ENCODE measurements at regions not wholly inside any gene's neighbourhood (a gene's known extent, or its start where the extent isn't known, plus 50 kb on each side); places are given as distances from the start of the nearest gene placed in this dataset.

DNA sequence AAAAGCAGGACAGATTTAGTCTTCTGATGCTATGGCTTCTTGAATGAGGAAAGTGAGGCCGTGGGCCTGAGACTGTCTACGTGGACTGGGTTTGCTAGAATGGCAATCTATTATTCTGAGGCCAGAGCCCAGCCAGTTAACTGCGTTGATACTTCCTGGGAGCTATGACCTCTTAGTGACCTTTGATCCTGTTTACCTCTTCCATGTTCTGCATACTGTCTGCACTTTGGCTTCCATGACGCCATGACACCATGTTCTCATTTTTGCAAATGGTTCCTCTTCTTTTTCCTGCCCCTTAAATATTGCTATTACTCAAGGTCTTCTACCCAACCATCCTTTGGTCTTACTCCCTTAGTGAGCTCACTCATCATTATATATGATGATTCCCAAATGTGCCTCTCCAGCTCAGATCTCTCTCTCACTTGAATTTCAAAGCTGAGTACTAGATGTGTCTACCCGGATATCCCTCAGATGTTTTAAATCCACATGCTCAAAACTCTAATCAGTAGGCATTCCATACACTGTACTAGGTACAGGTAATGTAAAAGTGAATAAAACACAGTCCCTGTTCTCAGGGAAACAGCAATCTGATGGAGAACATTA is 66.1 kb upstream of the ATP1A1 start:
- TF ChIP-seq, protein P1, sequence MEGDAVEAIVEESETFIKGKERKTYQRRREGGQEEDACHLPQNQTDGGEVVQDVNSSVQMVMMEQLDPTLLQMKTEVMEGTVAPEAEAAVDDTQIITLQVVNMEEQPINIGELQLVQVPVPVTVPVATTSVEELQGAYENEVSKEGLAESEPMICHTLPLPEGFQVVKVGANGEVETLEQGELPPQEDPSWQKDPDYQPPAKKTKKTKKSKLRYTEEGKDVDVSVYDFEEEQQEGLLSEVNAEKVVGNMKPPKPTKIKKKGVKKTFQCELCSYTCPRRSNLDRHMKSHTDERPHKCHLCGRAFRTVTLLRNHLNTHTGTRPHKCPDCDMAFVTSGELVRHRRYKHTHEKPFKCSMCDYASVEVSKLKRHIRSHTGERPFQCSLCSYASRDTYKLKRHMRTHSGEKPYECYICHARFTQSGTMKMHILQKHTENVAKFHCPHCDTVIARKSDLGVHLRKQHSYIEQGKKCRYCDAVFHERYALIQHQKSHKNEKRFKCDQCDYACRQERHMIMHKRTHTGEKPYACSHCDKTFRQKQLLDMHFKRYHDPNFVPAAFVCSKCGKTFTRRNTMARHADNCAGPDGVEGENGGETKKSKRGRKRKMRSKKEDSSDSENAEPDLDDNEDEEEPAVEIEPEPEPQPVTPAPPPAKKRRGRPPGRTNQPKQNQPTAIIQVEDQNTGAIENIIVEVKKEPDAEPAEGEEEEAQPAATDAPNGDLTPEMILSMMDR (IDR thresholded peaks at IDR 0.05), result no peak
- TF ChIP-seq POLR2A (IDR thresholded peaks at IDR 0.05), result no peak

Data from testis (tissue), 2 donors.